Muscle of leg (tissue), 3 donors: ENCODE measurements at regions not wholly inside any gene's neighbourhood (a gene's known extent, or its start where the extent isn't known, plus 50 kb on each side); places are given as distances from the start of the nearest gene placed in this dataset.

Experiments
- DNase-seq: peaks from one replicate; pipeline ENCODE4 v3.0.0; 2013
- H3K27ac ChIP-seq: one replicate; pipeline ENCODE4 v1.5.1; 2013; ENCODE audit warnings: mild to moderate bottlenecking, low read length, control low read depth
- H3K27me3 ChIP-seq: one replicate; pipeline ENCODE4 v1.6.1; 2013; ENCODE audit warnings: low read length; ENCODE audit not compliant: control insufficient read depth, insufficient read depth
- H3K36me3 ChIP-seq: one replicate; pipeline ENCODE4 v1.6.1; 2013; ENCODE audit warnings: low read length; ENCODE audit not compliant: control insufficient read depth, insufficient read depth
- H3K4me1 ChIP-seq: one replicate; pipeline ENCODE4 v1.6.1; 2013; ENCODE audit warnings: low read length; ENCODE audit not compliant: control insufficient read depth, insufficient read depth
- H3K4me3 ChIP-seq: one replicate; pipeline ENCODE4 v1.5.1; 2013; ENCODE audit warnings: low read length, control low read depth
- H3K9me3 ChIP-seq: replicated peaks from 2 replicates; pipeline ENCODE4 v1.6.1; 2013; ENCODE audit warnings: low read depth, low read length; ENCODE audit not compliant: control insufficient read depth
- WGBS: methylation state at CpG from one replicate; pipeline ENCODE4 v1.1.5; 2013; ENCODE audit warnings: missing lambda C conversion rate; ENCODE audit not compliant: insufficient coverage; 5-methylcytosine and 5-hydroxymethylcytosine counted together

DNA sequence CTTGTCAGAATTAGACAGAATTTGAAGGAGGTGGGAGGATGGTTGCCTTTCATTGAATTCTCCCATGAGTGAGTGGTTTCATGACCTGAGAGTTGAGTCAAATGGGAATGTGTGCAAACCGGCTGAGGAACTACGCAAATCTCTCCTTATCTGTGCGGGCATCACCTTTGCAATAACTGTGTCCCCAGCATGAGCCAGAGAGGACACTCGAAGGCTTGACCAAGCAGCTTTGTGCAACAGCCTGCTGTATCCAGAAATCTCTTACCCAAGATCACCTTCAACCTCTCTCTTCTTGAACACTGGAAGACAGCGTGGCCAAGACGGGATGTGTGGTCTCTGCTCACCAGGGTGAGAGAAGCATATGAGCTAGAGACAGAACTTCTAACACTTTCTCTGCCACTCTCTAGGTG lies 93.8 kb upstream of the IKZF1 start:
- 93% methylated on average over 4 of the region's 6 CpGs for WGBS

DNA sequence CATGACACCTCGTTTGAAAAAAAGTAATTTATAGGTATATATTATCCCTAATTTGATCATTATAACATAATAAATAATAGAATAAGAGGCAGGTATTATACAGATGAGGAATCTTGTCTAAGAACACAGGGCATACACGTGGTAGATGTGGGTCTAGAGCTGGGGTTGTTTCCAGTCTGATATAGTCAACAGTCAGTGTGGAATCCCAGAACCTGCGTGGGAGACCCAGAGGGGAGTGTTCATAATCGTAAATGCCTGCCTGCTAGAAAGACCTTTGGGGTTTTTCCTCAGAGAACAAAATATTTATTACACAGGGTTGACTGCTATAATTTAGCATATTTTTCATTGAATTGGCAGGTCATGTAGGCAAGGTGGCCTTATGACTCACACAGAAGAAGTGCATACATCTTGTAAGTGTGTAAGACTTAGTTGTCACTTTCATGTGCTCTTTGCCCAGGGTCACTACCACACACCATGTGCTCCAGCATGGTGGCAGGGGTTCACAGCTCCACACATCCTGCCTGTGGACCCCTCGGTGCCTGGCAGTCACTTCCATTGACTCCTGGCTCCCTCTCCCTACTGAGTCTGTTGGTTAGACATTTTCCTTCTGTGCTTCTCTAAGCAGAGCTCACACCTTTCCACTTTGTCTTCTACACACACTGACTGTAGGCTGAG lies 94.9 kb upstream of the IKZF1 start:
- H3K27ac ChIP-seq: no peak overlapping the region
- H3K27me3 ChIP-seq: no peaks in the 10 kb centered on the region
- 58% methylated on average over 2 of the region's 5 CpGs for WGBS
- DNase-seq: no peak
- no peaks in the 10 kb centered on the region for H3K36me3 ChIP-seq
- no peak overlapping the region for H3K4me3 ChIP-seq
- no peaks in the 10 kb centered on the region for H3K9me3 ChIP-seq
- H3K4me1 ChIP-seq: no peaks in the 10 kb centered on the region

More for the DNA sequence above, 93.8 kb upstream of the IKZF1 start:
- Histone ChIP-seq H3K27me3 (no peaks in the 10 kb centered on the region), H3K27ac (no peak overlapping the region), H3K4me3 (no peak overlapping the region), H3K36me3 (no peaks in the 10 kb centered on the region), H3K4me1 (no peaks in the 10 kb centered on the region), H3K9me3 (no peaks in the 10 kb centered on the region)
- no peak for DNase-seq

GRCh38 chr7:50208378-50208982 lies 96.0 kb upstream of the IKZF1 start:
- Histone ChIP-seq H3K9me3 (no peaks in the 10 kb centered on the region), H3K27me3 (no peaks in the 10 kb centered on the region), H3K4me3 (no peak overlapping the region), H3K36me3 (no peaks in the 10 kb centered on the region), H3K27ac (no peak overlapping the region), H3K4me1 (no peaks in the 10 kb centered on the region)
- no peak for DNase-seq
- WGBS: 80% methylated on average over 5 of the region's 5 CpGs

- Histone ChIP-seq H3K27ac (no peak overlapping the region), H3K9me3 (no peaks in the 10 kb centered on the region), H3K27me3 (no peaks in the 10 kb centered on the region), H3K4me1 (no peaks in the 10 kb centered on the region), H3K36me3 (no peaks in the 10 kb centered on the region), H3K4me3 (no peak overlapping the region)
- 74% methylated on average over 14 of the region's 14 CpGs for WGBS
- no peak for DNase-seq
Observed at GRCh38 chr7:50207686-50208255, 96.7 kb upstream of the IKZF1 start.

GRCh38 chr7:50207251-50207564 lies 97.3 kb upstream of the IKZF1 start:
- H3K36me3 ChIP-seq: no peaks in the 10 kb centered on the region
- 89% methylated on average over 11 of the region's 11 CpGs for WGBS
- no peak for DNase-seq
- H3K4me3 ChIP-seq: no peak overlapping the region
- no peaks in the 10 kb centered on the region for H3K9me3 ChIP-seq
- H3K27ac ChIP-seq: no peak overlapping the region
- peaks cover 2% of the 10 kb centered on the region for H3K27me3 ChIP-seq
- no peaks in the 10 kb centered on the region for H3K4me1 ChIP-seq

DNA sequence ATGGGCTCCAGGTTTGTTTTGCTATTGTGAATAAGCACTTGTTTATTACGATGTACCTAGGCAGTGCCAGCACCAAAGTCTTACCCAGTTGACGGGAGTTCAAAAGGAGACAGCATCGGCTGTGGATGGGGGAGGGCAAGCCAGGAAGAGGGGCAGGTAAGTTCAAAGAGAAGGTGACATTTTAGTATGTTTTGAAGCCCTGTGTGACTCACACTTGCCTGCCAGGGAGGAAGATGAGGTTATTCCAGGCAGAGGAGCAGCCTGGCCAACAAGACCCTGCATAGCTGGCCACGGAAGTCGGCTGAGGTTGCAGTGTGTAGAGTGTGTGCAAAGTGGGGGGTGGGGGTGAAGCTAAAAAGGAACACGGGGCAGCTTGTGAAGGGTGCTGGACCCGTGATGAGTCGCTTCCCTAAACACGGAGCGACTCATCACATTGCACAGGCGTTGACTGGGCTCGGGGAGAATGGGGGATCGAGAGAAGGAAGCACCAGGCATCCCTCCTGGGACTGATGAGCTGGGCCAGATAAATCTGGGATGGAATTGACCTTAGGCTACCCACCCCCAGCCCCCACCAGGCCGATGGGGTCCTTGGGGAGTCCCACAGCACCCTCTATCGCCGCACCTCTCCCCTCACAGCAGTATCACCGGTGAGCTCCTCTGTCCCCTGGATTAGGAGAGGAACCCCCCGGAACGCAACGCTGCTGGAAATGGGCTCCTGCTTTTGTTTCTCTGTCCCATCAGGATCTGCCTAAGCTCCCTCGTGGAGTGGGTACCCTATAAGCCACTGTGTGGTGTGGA lies 97.9 kb upstream of the IKZF1 start:
- DNase-seq: no peak

DNA sequence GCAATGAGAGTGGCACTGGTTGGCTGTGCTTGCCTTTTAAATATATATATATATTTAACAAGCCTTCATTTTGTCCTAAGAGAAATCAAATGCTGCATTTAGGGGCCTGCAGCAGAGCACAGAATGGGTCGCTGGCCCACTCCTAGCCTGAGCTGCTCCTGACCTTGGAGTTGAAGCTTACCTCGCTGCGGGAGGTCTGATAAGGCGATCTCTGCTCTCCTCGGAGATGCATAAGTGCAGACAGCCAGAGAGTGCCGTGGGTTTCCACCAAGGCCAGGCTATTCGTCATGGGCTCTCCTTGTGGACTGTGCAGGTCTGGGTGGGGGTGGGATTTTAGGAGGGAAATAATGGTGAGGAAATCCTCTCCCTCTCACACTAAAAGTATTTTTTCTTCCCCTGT lies 99.5 kb upstream of the IKZF1 start:
- Histone ChIP-seq H3K36me3 (no peaks in the 10 kb centered on the region), H3K27me3 (peaks cover 2% of the 10 kb centered on the region)

More for the DNA sequence above, 97.9 kb upstream of the IKZF1 start:
- WGBS: 75% methylated on average over 18 of the region's 21 CpGs
- Histone ChIP-seq H3K4me3 (no peak overlapping the region), H3K27me3 (peaks cover 2% of the 10 kb centered on the region), H3K4me1 (no peaks in the 10 kb centered on the region), H3K27ac (no peak overlapping the region), H3K36me3 (no peaks in the 10 kb centered on the region), H3K9me3 (no peaks in the 10 kb centered on the region)

GRCh38 chr7:50204581-50204980 lies 99.9 kb upstream of the IKZF1 start:
- no peak for DNase-seq
- 52% methylated on average over 5 of the region's 5 CpGs for WGBS
- H3K4me1 ChIP-seq: no peaks in the 10 kb centered on the region

More for the DNA sequence above, 99.5 kb upstream of the IKZF1 start:
- 44% methylated on average over 4 of the region's 7 CpGs for WGBS
- Histone ChIP-seq H3K27ac (no peak overlapping the region), H3K9me3 (no peaks in the 10 kb centered on the region), H3K4me3 (no peak overlapping the region), H3K4me1 (no peaks in the 10 kb centered on the region)
- DNase-seq: no peak

GRCh38 chr7:50203521-50203920 lies 101.0 kb upstream of the IKZF1 start:
- no peak overlapping the region for H3K4me3 ChIP-seq
- no peaks in the 10 kb centered on the region for H3K4me1 ChIP-seq
- WGBS: 71% methylated on average over 2 of the region's 4 CpGs
- peaks cover 2% of the 10 kb centered on the region for H3K27me3 ChIP-seq
- no peak for DNase-seq
- H3K27ac ChIP-seq: no peak overlapping the region
- H3K36me3 ChIP-seq: no peaks in the 10 kb centered on the region
- no peaks in the 10 kb centered on the region for H3K9me3 ChIP-seq

More at GRCh38 chr7:50204581-50204980, 99.9 kb upstream of the IKZF1 start:
- H3K27me3 ChIP-seq: peaks cover 2% of the 10 kb centered on the region
- H3K9me3 ChIP-seq: no peaks in the 10 kb centered on the region
- no peak overlapping the region for H3K4me3 ChIP-seq
- H3K27ac ChIP-seq: no peak overlapping the region
- no peaks in the 10 kb centered on the region for H3K36me3 ChIP-seq

- H3K9me3 ChIP-seq: no peaks in the 10 kb centered on the region
- WGBS: 82% methylated on average over 1 of the region's 1 CpG
- H3K4me1 ChIP-seq: no peaks in the 10 kb centered on the region
- no peak for DNase-seq
- H3K27me3 ChIP-seq: peaks cover 2% of the 10 kb centered on the region
- no peak overlapping the region for H3K27ac ChIP-seq
- H3K4me3 ChIP-seq: no peak overlapping the region
- H3K36me3 ChIP-seq: no peaks in the 10 kb centered on the region
Observed at GRCh38 chr7:50202052-50202555, 102.4 kb upstream of the IKZF1 start.
